SK-N-SH (cell line): ENCODE measurements at regions not wholly inside any gene's neighbourhood (a gene's known extent, or its start where the extent isn't known, plus 50 kb on each side); places are given as distances from the start of the nearest gene placed in this dataset.

Experiments
- CTCF ChIA-PET: fragments of 300-600, 350-600 bp; formaldehyde crosslinking; extraction: SDS; loops from one replicate; lab custom pipeline; 2021; lab: Yijun Ruan, JAX
- POLR2A ChIA-PET: fragments of 350-600 bp; sonication (Branson Sonifier 250); formaldehyde crosslinking; extraction: SDS; loops from one replicate; lab custom pipeline; 2020; ENCODE audit warnings: antibody characterized with exemption, inconsistent platforms; lab: Yijun Ruan, JAX
- DNase-seq: peaks from one replicate; pipeline ENCODE4 v3.0.0; 2012
- H2AFZ ChIP-seq: fragments of 200-600 bp; sonication (generic); 2 replicates; pipeline ENCODE4 v1.8.1; 2016; ENCODE audit warnings: antibody characterized with exemption, mild to moderate bottlenecking, low read depth
- H3F3A ChIP-seq: fragments of 200-600 bp; sonication (generic); replicated peaks from 2 replicates; pipeline ENCODE3; 2016; ENCODE audit warnings: antibody characterized with exemption, mild to moderate bottlenecking; ENCODE audit not compliant: insufficient read depth
- H3K27ac ChIP-seq, 2 experiments: fragments of 200-500 bp in 1 of 2; fragments of 200-600 bp in 1 of 2; sonication (Bioruptor generic) in 1 of 2; sonication (generic), shearing (Covaris generic) in 1 of 2; 2 replicates each; pipeline versions ENCODE4 v1.5.1 to v1.6.1; 2014 to 2016; ENCODE audit warnings: low read depth in 2 of 2, inconsistent platforms in 1 of 2, low read length in 1 of 2, mild to moderate bottlenecking in 1 of 2, mixed read lengths in 1 of 2
- H3K27me3 ChIP-seq: fragments of 200-600 bp; sonication (generic), shearing (Covaris generic); 2 replicates; pipeline ENCODE4 v1.6.1; 2016; ENCODE audit warnings: mixed run types; ENCODE audit not compliant: insufficient read depth
- H3K36me3 ChIP-seq, 2 experiments: fragments of 200-500 bp in 1 of 2; fragments of 200-600 bp in 1 of 2; sonication (Bioruptor generic) in 1 of 2; sonication (generic) in 1 of 2; replicated peaks in 1 of 2; 2 replicates each; pipeline versions ENCODE3 to v1.5.1; 2014 to 2016; ENCODE audit warnings: low read length in 1 of 2, mild to moderate bottlenecking in 1 of 2; ENCODE audit not compliant: insufficient read depth in 2 of 2, control insufficient read depth in 1 of 2
- H3K4me1 ChIP-seq, 2 experiments: fragments of 200-500 bp in 1 of 2; fragments of 200-600 bp in 1 of 2; sonication (Bioruptor generic) in 1 of 2; sonication (generic), shearing (Covaris generic) in 1 of 2; 2 replicates each; pipeline versions ENCODE4 v1.5.1 to v1.6.1; 2014 to 2016; ENCODE audit warnings: low read depth in 1 of 2, low read length in 1 of 2, mixed run types in 1 of 2; ENCODE audit not compliant: insufficient read depth in 2 of 2, control insufficient read depth in 1 of 2
- H3K4me2 ChIP-seq: fragments of 200-600 bp; sonication (generic), shearing (Covaris generic); 2 replicates; pipeline ENCODE4 v1.6.1; 2017; ENCODE audit warnings: mixed run types
- H3K4me3 ChIP-seq, 2 experiments: fragments of 200-500 bp in 1 of 2; fragments of 200-600 bp in 1 of 2; sonication (Bioruptor generic) in 1 of 2; sonication (generic), shearing (Covaris generic) in 1 of 2; 2 replicates each; pipeline versions ENCODE4 v1.5.1 to v1.8.1; 2014 to 2016; ENCODE audit warnings: low read depth in 2 of 2, inconsistent platforms in 1 of 2, low read length in 1 of 2, mild to moderate bottlenecking in 1 of 2, mixed read lengths in 1 of 2, moderate library complexity in 1 of 2
- H3K79me2 ChIP-seq: fragments of 200-600 bp; sonication (generic); 2 replicates; pipeline ENCODE4 v1.8.1; 2017; ENCODE audit warnings: mild to moderate bottlenecking; ENCODE audit not compliant: insufficient read depth
- H3K9ac ChIP-seq: fragments of 200-600 bp; sonication (generic); 2 replicates; pipeline ENCODE4 v1.6.1; 2017; ENCODE audit warnings: mixed run types
- H3K9me2 ChIP-seq: fragments of 200-600 bp; sonication (generic); 2 replicates; pipeline ENCODE4 v1.6.1; 2017; ENCODE audit warnings: mixed run types
- H3K9me3 ChIP-seq: fragments of 200-600 bp; sonication (generic); 2 replicates; pipeline ENCODE4 v1.6.1; 2017; ENCODE audit warnings: mixed run types, mild to moderate bottlenecking, moderate library complexity
- H4K20me1 ChIP-seq: fragments of 200-600 bp; sonication (generic); 2 replicates; pipeline ENCODE4 v1.6.1; 2017; ENCODE audit warnings: mild to moderate bottlenecking, mixed run types; ENCODE audit not compliant: insufficient read depth
- CHD2 ChIP-seq: fragments of 150-350 bp; IDR thresholded peaks from 2 replicates; pipeline ENCODE4 v1.6.1; 2018; ENCODE audit warnings: low read length; ENCODE audit not compliant: partially characterized antibody
- FOSL2 ChIP-seq: IDR thresholded peaks from 2 replicates; pipeline ENCODE4 v1.4.0; 2012; ENCODE audit warnings: low read depth, mild to moderate bottlenecking, moderate library complexity, borderline replicate concordance
- GATA2 ChIP-seq: sonication (generic); formaldehyde crosslinking; IDR thresholded peaks from 2 replicates; pipeline ENCODE4 v1.5.0; 2020; ENCODE audit warnings: mild to moderate bottlenecking, missing genetic modification reagents
- POLR2AphosphoS5 ChIP-seq: IDR thresholded peaks from 2 replicates; pipeline ENCODE4 v1.6.1; 2012; ENCODE audit warnings: low read depth, low read length
- RFX5 ChIP-seq: IDR thresholded peaks from 2 replicates; pipeline ENCODE4 v1.6.1; 2012; ENCODE audit warnings: mild to moderate bottlenecking, improper control_type of control experiment, low read length
- RXRA ChIP-seq: IDR thresholded peaks from 2 replicates; pipeline ENCODE4 v1.4.0; 2012; ENCODE audit warnings: low read depth, mild to moderate bottlenecking, borderline replicate concordance
- SIN3A ChIP-seq: IDR thresholded peaks from 2 replicates; pipeline ENCODE4 v1.6.1; 2012; ENCODE audit warnings: low read depth, mild to moderate bottlenecking, low read length, moderate library complexity, borderline replicate concordance
- SMC3 ChIP-seq: IDR thresholded peaks from 2 replicates; pipeline ENCODE4 v1.6.1; 2012; ENCODE audit warnings: low read depth, low read length, improper control_type of control experiment
- WGBS: methylation state at CpG from one replicate; pipeline ENCODE4 v1.1.6; 2017; ENCODE audit warnings: low lambda C conversion rate; 5-methylcytosine and 5-hydroxymethylcytosine counted together
- TF ChIP-seq, protein P1 (sequence below): IDR thresholded peaks from 2 replicates; pipeline ENCODE4 v1.4.0; 2012; ENCODE audit warnings: low read depth, borderline replicate concordance
- TF ChIP-seq, protein P2 (sequence below): fragments of 200-600 bp; sonication (generic); IDR thresholded peaks from 2 replicates; pipeline ENCODE4 v1.6.1; 2017; ENCODE audit warnings: antibody characterized with exemption, mild to moderate bottlenecking, moderate library complexity

DNA sequence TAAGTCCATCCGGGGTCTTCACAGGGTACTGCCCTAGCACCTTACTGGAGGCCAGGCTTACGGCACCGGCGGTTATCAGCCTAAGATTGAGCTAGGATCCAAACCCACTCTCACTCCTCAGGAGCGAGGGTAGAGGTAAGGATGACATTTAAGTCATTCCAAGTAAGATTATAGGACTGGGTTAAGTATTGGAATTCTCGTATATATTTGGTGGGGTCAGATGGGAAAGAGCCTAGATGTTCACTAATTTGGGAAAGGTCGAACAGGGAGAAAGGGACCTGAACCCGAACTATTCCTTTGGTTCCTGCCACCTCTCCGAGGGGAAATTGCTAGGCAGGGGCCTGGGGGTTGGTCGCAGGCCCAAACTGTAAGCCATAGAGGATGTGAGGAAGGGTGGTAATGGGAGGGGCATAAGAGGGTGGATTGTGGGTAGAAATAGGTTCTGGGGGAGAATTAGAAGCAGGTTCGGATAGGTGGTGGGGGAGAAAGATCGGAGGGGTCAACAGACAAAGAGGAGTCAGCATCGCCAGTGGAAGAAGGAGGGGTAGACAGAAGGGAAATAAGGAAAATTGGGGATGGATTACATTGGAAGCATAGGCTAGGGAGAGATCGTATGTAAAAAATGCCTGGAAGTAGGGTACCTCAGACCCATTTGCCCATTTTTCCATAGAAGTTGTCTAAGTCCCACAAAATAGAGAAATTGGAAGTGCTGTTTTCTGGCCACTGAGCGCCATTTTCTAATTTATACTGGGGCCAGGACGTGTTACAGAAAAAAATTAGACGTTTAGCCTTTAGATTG, 747.1 kb upstream of the ADGRB3 start:
- 58% methylated on average over 17 of the region's 17 CpGs for WGBS
- Histone ChIP-seq H3K27ac (no peak overlapping the region), H2AFZ (no peak overlapping the region), H3F3A (no peaks in the 10 kb centered on the region), H3K4me1 (no peaks in the 10 kb centered on the region), H3K36me3 (no peaks in the 10 kb centered on the region), H3K9me3 (0 out of 2 replicates have a peak, but pooled peaks cover 5% of the 10 kb centered on the region), H3K79me2 (no peaks in the 10 kb centered on the region), H3K27me3 (no peaks in the 10 kb centered on the region), H3K9ac (no peak overlapping the region), H3K9me2 (no peaks in the 10 kb centered on the region), H3K4me2 (no peak overlapping the region), H4K20me1 (no peaks in the 10 kb centered on the region), H3K4me3 (no peak overlapping the region)
- ChIA-PET CTCF (interaction anchor here (1.8 kb wide), 1 partner anchor 19 kb away, joined by 4 read pairs; no protein-coding TSS in a partner anchor), POLR2A (no interaction called here)
- TF ChIP-seq POLR2AphosphoS5 (no peak), SIN3A (no peak), FOSL2 (no peak)
- DNase-seq, result no peak

DNA sequence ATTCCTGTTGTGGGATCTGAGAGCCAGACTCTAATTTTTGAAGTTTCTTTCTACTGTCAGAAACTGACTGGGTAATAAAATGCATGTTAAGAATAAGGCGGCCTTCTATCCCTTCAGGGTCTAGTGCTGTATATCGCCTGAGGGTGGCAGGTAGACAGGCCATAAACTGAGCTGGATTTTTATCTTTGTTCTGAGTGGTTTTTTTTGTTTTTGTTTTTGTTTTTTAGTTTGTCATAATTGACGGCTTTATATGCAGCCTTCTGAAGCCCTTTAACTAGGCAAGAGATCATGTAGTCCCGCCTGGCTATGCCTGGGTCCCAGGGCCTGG, 747.7 kb upstream of the ADGRB3 start:
- Histone ChIP-seq H3K9me3 (0 out of 2 replicates have a peak, but pooled peaks cover 5% of the 10 kb centered on the region), H3K27me3 (no peaks in the 10 kb centered on the region), H3K79me2 (no peaks in the 10 kb centered on the region), H3K4me1 (no peaks in the 10 kb centered on the region), H4K20me1 (no peaks in the 10 kb centered on the region), H2AFZ (no peak overlapping the region), H3F3A (no peaks in the 10 kb centered on the region), H3K4me2 (no peak overlapping the region)
- 65% methylated on average over 4 of the region's 4 CpGs for WGBS
- CTCF ChIA-PET, result interaction anchor here (1.8 kb wide), 1 partner anchor 19 kb away, joined by 4 read pairs; no protein-coding TSS in a partner anchor
- POLR2A ChIA-PET, result no interaction called here
- DNase-seq, result no peak
- TF ChIP-seq, protein P1, sequence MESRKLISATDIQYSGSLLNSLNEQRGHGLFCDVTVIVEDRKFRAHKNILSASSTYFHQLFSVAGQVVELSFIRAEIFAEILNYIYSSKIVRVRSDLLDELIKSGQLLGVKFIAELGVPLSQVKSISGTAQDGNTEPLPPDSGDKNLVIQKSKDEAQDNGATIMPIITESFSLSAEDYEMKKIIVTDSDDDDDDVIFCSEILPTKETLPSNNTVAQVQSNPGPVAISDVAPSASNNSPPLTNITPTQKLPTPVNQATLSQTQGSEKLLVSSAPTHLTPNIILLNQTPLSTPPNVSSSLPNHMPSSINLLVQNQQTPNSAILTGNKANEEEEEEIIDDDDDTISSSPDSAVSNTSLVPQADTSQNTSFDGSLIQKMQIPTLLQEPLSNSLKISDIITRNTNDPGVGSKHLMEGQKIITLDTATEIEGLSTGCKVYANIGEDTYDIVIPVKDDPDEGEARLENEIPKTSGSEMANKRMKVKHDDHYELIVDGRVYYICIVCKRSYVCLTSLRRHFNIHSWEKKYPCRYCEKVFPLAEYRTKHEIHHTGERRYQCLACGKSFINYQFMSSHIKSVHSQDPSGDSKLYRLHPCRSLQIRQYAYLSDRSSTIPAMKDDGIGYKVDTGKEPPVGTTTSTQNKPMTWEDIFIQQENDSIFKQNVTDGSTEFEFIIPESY, result no peak
- no peak for TF ChIP-seq RXRA
- no peak for TF ChIP-seq CHD2
- TF ChIP-seq SIN3A, result no peak
- no peak for TF ChIP-seq SMC3
- TF ChIP-seq, protein P2, sequence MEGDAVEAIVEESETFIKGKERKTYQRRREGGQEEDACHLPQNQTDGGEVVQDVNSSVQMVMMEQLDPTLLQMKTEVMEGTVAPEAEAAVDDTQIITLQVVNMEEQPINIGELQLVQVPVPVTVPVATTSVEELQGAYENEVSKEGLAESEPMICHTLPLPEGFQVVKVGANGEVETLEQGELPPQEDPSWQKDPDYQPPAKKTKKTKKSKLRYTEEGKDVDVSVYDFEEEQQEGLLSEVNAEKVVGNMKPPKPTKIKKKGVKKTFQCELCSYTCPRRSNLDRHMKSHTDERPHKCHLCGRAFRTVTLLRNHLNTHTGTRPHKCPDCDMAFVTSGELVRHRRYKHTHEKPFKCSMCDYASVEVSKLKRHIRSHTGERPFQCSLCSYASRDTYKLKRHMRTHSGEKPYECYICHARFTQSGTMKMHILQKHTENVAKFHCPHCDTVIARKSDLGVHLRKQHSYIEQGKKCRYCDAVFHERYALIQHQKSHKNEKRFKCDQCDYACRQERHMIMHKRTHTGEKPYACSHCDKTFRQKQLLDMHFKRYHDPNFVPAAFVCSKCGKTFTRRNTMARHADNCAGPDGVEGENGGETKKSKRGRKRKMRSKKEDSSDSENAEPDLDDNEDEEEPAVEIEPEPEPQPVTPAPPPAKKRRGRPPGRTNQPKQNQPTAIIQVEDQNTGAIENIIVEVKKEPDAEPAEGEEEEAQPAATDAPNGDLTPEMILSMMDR, result no peak
- TF ChIP-seq GATA2, result no peak
- TF ChIP-seq RFX5, result no peak
- TF ChIP-seq, all 33 proteins: peak for 0
- no peak overlapping the region for H3K4me3 ChIP-seq
- H3K36me3 ChIP-seq, result no peaks in the 10 kb centered on the region
- H3K9ac ChIP-seq, result no peak overlapping the region
- no peak overlapping the region for H3K27ac ChIP-seq
- H3K9me2 ChIP-seq, result no peaks in the 10 kb centered on the region
